Lower leg skin (tissue), 3 donors: ENCODE measurements at regions not wholly inside any gene's neighbourhood (a gene's known extent, or its start where the extent isn't known, plus 50 kb on each side); places are given as distances from the start of the nearest gene placed in this dataset.

Source experiments
- CTCF ChIP-seq, 3 donors: fragments of 450-650 bp; IDR thresholded peaks; one replicate each; pipeline ENCODE4 v1.5.1; 2016; ENCODE audit warnings: antibody characterized with exemption in 3 of 3, mild to moderate bottlenecking in 3 of 3, moderate library complexity in 2 of 3
- POLR2A ChIP-seq, 2 donors: fragments of 450-650 bp; IDR thresholded peaks; one replicate each; pipeline ENCODE4 v1.6.1; 2016 to 2017; ENCODE audit warnings: antibody characterized with exemption in 2 of 2, mild to moderate bottlenecking in 1 of 2, moderate library complexity in 1 of 2

GRCh38 chr10:65196111-65196510 lies 1674.9 kb downstream of the REEP3 start:
- TF ChIP-seq CTCF (IDR thresholded peaks at IDR 0.05) (no peak), POLR2A (IDR thresholded peaks at IDR 0.05) (no peak)
